ENCODE measurements at regions not wholly inside any gene's neighbourhood (a gene's known extent, or its start where the extent isn't known, plus 50 kb on each side); places are given as distances from the start of the nearest gene placed in this dataset.
A peak's percentile ranks its signal among the peaks of the same experiment; 100 is the strongest.
"Not testable (repeated sequence)": the region's sequence is repeated elsewhere in the genome, so short reads cannot be mapped to it uniquely, and the experiment has no call there.

DNA sequence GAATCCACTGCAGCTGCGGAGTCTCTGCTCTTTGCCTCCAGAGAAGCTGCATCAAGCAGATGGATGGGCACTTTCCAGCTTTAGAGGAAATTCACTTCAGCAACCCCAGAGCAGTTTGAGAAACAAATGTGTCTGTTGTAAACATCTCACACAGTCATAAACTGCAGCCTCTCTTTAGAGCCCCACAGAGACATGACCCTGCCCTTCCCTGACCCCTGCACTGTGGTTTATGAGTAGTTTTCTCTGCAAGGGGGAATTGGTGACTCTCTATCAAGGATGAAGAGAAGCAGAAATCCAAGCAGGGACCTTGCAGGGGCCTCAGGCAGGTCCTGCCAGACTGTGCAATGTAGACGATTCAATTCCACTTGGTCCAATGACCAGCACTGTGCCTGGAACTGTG, 160.2 kb downstream of the SH2D4B start:
- no peak for DNase-seq (ENCODE audit: low read depth)

DNA sequence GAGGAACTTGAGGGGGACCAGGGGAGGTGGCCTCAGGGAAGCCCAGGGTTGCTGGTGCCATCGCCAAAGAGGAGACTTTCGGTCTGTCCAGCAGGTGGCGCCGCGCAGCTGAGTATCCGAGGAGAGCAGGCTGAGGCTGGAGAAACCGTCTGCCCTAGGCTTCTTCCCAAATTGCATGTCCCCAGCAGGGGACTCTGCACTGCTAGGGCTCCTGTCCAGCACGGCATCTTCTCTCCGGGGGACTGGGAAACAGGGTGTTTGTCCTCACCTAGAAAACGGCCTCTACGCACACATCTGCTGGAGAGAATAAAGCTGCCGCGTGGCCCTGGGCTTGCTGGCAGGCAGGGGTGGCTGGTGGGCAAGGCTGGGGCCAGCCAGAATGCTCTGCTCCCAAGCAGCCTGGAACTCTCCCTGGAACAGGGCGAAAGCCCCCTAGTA, 161.9 kb downstream of the SH2D4B start:
- DNase-seq (ENCODE audit: low read depth) = peak; percentile 24

DNA sequence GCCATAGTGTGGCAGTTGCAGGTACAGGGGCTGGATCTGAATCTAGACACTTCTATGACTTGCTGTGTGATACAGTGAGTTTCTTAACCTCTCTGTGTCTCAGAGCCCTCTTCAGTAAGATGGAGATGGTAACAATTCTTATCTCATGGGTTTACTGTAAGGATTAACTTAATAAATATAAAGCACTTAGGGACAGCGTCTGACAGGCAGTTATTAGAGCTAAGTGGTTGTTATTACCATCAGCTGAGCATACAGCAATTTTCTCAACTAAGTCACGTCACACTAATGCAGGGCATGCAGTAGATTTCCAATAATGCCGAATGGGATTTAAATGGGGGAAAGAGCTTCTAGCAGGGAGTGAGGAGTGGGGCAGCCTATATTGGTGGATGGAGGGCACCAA, 162.6 kb downstream of the SH2D4B start:
- no peak for DNase-seq (ENCODE audit: low read depth)

DNA sequence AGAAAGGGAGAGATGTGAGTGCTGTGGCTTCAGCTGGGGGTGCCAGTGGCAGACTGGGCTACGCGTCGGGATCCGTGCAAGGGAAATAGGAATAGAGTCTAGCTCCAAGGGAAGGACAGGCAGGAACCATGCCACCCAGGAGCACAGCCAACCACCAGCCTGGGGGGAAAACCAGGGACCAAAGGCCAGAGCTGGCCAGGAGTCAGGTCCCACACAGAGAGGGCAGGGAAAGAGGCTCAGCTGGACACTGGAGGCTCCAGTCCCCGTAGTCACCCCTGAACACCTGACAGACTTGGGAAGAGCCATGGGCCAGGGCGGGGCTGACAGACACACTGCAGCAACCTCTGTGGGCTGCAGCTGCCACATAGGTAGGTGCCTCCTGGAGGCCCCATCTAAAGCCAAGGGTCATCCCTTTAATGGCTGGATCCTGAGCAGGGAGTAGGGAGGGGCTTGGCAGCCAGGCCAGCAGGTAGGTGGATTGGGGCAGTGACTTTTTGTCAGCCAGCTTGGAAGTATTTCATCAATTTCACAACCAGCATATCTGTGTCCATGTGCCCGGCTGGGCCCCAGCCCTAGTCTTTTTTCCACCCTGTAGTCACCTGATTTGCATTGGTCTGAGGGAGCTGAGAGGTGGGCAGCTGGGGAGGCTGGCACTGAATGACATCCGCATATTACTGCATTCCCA, 163.2 kb downstream of the SH2D4B start:
- DNase-seq (ENCODE audit: low read depth) = no peak

DNA sequence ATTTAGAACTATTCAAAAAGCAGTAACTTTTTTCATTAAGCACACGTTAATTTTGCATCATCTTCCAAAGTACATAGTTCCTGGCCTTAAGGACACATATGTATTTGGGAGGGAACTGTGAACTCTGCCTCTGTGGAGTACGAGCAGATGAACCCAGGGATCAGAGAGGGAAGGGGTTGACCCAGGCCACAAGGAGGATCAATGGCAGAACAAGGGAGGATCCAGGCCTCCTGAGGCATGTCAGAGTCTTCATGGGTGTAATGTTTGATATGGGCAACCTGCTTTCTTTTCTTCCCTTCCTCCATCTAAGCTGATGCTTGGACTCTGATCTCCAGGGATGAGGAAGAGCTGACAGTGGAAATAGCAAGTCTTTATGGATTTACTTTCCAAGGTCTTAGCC, 164.0 kb downstream of the SH2D4B start:
- DNase-seq (ENCODE audit: low read depth) = no peak

DNA sequence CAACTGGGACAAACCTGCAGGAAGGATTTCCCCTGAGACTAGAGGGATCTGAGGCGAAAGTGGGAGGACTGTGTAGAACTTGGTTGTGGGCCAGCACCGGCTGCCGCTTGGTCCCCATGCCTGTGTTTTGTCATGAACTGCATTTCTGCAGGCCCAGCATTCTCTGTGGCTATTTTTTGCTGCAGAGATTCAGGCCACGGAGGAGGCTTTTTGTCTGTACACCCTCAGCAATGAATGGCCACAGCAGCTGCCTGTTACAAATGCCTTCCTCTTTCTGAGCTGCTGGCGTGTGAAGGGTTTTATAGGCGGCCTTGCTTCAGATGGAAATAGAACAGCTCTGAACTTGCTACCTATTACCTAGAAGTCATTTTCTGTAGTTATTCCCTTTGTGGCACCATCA, 164.4 kb downstream of the SH2D4B start:
- no peak for DNase-seq (ENCODE audit: low read depth)

DNA sequence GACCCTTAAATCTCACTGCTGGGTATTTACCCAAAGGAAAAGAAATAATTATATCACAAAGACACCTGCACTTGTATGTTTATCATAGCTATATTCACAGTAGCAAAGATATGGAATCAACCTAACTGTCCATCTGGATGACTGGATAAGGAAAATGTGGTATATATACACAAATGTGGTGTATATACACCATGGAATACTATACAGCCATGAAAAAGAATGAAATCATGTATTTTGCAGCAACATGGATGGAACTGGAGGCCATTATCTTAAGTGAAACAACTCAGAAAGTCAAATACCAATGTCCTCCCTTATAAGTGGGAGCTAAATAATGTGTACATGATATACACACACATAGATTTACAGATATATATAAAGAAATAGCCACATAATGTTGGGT, 168.2 kb downstream of the SH2D4B start:
- no peak for DNase-seq (ENCODE audit: low read depth)

DNA sequence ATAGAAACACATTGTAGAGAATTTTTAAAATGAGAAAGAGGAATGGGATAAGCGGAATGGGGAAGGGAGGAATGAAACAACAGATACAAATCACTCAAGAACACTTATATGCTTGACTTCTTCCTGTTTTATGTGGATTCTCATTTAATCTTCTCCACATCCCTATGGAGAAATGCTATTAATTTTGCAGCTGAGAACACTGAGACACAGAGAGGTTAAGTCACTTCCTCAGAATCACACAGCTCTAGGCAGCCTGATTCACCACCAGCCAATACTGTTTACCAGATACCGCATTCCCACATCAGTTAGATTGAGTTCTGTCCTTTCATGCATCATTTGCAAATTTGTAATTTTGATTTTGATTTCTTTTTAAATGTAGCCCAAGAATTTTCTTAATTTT, 170.5 kb downstream of the SH2D4B start:
- DNase-seq (ENCODE audit: low read depth) = no peak

DNA sequence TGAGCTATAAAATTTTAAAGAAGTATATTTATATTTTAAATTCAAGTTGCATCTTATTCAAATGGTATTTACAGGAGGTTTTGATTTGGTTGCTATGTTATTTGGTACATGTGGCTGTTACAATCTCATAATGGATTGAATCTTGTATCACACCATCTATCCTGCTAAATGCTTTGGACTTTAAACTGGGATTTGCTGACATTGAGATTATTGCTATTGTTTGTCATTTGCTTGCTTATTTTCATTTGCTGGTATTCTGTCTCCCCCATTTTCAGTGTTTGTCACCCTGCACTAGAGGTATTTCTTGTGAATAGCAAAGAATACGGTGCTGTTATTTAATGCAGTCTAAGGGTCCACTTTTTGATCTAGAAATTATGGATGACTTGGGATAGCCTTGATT, 171.1 kb downstream of the SH2D4B start:
- DNase-seq (ENCODE audit: low read depth) = no peak

DNA sequence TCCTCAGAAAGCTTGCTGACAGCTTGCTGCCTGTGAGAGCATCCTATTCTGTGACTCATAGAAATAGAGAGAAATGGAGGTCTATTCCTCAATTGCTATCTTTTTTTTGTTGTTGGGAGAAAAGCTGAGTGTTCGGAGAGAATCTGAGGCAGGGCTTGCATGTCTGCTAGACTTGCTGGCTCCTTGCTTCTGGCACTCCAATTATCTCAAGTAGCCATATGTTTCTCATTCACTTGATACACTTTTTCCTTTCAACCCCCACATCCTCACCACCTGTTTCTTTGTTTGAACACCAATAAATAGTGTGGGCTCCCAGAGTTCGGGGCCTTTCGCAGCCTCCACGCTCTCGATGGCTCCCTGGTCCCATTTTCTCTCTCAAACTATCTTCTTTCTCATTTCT, 172.2 kb downstream of the SH2D4B start:
- no peak for DNase-seq (ENCODE audit: low read depth)

DNA sequence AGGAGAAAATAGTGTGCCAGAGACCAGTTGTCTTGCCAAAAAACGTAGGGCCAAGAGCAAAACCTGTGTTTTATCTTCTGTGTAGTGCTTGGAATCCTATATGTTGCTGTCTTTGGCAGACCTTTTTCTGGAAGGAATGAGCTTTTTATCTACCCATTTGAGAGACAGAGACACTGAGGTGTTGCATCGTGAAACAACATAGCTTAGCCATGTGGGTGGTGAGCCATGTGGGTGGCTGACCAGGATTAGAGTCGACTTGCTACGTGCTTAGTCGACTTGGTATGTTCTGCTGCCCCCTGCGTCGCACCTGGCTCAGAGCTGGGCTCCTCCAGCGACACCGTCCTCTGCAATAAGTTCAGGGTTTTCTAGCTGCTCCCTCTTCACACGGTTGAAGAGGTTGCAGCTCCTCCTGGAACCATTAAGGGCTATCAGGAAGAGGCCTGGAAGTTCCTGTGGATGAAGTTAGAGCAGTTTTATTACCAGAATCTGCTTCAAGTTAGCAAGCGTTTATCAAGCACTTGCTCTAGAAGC, 175.8 kb downstream of the SH2D4B start:
- DNase-seq (ENCODE audit: low read depth) = no peak

DNA sequence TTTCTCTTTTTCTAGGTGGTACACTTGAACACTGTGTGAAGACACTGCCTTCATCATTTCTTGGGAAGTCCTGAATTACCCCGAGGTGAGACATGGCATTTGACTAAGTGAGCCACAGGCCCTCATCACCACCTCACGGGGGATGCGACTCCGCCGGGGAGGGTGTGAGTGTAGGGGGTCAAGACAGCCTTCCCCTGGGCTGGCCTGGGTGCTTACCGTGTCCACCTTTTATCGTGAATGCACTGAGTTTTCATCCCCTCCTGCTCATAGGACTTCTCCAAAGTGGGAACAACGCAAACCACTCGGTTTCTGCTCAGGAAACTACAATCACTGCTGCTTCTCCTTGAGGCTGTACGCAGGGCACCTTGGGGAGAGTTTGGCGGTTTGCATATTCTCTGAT, 176.9 kb downstream of the SH2D4B start:
- DNase-seq (ENCODE audit: low read depth) = no peak

DNA sequence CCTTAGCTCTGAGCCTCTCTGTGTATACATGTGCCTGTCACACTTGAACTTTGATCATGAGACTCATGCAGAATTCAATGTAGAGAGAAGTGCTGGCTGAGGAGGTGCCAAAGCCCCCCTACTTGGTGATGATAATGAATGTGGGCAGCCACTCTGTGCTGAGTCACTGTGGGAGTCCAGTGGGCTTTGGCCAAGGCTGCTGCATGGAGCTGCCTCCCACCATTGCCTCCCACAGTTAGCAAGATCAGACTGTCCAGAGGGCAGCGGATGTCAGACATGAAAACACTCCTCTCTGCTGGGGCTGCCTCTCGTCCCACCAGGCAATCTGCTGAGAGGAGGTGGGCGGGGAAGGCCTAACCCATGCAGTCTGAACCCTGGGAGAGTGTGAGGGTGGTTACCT, 180.3 kb downstream of the SH2D4B start:
- no peak for DNase-seq (ENCODE audit: low read depth)

DNA sequence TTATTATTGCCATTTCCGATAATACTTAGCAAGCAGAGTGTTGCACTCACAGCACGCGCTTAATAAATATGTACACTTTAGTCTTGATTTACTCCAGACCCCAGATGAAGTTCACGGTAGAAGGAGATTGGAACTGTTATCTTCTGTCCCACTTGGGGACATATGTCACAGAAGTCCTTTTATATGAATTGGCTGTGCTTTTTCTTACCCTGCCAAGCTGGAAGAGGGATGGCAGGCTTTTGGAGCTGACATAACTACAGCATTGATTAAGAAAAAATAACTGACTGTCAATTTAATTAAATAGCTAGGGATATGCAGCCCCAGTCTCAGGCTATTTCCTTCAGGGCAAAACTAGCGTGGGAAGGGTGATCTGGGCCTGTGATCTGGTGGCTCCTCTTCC, 182.2 kb downstream of the SH2D4B start:
- DNase-seq (ENCODE audit: low read depth) = no peak

DNA sequence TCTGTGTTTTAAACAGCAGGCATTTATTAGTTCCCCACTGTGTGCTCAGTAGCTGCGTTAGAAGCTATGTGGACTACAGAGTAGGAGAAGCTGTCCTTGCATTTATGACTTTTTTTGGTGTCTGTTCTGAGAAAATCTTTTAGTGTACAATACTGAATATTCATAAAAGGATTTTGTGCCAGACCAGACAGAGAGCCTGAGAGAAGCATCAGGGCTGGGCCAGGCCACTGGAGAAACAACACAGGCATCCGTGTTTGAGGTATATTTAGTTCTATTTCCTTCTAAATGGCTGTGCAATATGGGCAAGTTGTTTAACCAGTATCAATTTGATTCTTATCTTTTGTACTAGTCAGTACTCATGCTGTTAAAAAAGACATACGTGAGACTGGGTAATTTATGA, 182.8 kb downstream of the SH2D4B start:
- DNase-seq (ENCODE audit: low read depth) = no peak

DNA sequence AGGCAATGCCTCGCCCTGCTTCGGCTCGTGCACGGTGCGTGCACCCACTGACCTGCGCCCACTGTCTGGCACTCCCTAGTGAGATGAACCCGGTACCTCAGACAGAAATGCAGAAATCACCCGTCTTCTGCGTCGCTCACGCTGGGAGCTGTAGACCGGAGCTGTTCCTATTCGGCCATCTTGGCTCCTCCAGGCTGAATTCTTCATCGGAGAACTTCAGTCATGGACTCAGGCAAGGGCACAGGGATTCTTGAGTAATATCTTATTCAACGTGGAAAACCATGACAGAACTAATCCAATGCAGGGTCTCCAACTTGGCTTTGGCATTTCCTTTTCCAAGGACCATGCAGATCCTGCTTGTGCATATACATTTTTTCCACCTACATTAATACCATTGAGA, 190.7 kb downstream of the SH2D4B start:
- DNase-seq (ENCODE audit: low read depth) = not testable (repeated sequence)

DNA sequence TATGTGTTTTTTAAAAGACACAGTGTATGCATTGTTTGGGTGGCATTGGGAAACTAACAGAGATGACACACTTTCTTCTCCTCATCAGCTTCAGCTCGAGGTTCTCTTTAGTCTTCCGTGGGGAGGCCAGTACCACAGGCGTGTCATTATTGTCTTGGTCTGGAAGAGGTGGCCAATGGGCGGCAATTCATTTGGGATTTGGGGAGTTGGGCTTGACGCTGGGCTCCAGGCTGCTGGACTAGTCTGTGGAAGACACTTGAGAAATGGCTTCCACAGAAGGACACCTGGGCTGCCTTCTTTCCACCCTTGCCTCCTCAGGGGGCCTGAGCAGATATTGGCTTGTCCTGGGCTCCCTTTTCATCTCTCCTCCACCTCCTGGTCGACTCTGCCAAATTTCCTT, 192.2 kb downstream of the SH2D4B start:
- DNase-seq (ENCODE audit: low read depth) = no peak

DNA sequence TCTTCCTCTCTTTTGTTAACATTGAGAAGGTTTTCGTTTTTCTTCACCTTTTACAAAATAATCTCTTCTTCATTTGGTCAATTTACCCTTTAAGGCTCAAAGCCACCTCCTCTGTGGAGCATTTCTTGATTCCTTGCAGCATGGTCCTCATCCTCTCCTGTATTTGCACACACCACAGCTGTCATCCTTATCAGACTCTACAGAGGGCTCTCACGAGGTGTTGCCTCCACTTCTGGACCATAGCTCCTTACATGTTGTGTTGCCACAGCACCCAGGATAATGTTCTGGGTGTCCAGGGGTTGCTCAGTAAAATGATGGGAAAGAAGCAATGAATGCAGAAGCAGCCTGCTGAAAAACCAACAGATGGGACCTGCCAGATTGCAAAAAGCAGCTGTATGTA, 192.8 kb downstream of the SH2D4B start:
- no peak for DNase-seq (ENCODE audit: low read depth)

DNA sequence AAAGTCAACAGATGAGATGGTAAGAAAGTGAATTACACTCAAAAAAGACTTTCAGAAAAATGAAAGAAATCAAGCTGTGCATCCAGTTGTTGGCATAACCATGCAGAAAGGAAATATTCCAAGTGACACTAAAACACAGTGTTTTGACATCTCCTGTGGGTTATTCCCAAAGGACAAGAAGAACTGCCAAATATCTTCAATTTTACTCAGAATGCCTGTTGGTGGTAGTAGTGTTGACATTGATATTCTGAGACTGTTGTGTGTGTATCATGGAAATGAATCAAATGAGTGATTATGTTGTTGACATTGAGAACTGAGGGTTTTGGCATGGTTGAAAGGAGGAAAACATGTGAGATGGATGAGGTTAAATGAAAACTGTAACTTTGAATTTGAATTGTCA, 196.9 kb downstream of the SH2D4B start:
- no peak for DNase-seq (ENCODE audit: low read depth)

DNA sequence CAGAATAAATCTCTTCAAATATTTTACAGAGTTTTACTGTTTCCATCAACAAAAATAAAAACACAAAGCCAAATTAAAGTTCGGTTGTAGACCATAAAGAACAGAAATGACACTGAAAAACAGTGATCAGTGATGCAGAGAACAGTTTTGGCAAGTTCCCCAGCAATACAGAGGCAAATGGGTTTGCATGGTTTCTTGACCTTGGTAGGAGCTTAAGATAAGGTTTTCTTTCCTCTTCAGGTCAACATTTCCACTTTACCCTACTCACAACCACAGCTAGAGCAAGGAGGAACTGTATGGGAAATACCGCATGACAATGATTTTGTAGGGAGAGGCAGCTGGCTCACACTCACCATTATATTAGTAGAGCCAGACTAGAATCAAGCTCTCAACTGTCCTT, 199.5 kb downstream of the SH2D4B start:
- DNase-seq (ENCODE audit: low read depth) = no peak

DNA sequence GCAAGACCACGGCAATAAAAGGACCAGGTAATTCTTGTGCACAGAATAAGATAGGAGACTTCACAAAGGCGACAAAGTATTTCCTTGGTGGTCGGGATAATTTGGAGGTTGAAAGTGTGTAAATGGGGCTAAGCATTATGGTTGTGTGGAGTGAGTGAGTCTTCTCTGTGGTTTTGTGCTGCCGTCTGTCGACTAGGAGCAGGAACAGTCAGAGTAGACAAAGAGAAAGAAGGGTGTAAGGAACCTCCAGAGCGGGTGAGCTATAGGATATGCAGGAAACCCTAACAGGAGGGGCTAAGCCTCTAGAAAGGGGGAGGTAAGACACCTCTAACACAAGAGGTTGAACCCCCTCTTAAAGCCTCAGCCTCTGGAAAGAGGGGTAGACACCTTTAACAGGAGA, 201.6 kb downstream of the SH2D4B start:
- no peak for DNase-seq (ENCODE audit: low read depth)

DNA sequence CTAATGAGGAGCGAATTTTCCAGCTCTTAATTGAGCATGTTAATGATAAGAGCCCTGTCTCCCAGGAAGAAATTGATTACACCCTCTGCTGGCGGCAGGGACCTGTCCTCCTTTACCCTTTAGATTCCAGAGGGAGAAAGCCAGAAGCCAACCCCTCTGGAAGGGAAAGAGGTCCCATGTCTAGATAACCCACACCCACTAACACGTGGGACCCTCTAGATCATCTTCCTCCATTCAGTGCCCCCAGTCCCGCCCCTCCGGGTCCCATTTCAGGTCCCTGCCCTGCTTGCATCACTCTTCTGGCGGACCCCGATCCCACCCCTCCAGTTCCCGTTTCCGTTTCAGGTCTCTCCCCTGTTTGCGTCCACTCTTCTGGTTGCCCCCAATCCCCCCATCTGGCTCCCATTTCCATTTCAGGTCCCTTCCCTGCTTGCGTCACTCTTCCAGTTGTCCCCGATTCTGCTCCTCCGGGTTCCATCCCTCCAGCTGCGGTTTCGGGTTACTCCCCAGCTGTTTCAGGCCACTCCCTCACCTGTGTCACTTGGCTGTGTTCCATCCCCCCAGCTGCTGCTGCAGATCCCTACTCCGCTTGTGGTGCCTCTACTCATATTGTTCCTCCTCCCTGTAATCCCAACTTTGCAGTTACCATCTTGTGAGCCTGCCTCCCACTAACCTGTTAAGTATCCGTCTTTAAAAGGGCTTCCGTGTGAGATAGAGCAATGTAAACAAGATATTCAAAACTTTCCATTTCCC, 202.4 kb downstream of the SH2D4B start:
- DNase-seq (ENCODE audit: low read depth) = no peak

DNA sequence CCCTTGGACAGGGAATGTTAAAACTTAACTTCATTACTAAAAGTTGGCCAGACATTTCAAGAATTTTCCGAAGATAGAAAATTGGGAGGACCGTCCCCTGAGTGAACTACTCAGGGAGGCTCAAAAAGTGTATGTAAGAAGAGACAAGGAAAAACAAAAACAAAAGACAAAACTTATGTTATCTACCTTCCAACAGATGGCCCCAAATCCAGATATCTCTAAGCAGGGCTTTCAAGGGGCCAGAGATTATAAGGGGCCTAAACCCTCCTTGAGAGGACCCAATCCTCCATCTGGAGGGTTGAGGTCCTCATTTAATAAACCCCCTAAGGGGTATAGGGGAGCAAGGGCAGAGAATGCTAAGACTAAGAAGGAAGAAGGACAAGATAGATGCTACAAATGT, 203.6 kb downstream of the SH2D4B start:
- no peak for DNase-seq (ENCODE audit: low read depth)

DNA sequence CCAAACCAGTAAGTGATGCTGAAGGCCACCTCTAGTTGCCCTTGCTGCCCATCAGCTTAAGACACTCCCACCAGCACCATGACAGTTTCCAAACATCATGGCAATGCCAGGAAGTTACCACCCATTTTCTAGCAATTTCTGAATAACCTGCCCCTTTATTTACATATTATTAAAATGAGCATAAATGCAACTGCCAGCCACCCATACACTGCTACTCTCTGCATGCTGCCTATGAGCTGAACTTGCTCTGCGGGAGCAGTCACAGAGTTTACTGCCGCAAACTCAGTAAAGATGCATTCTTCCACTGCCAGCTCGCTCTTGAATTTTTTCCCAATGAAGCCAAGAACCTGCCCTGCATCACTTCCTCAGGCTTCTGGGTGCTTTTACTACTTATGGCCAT, 212.6 kb downstream of the SH2D4B start:
- DNase-seq (ENCODE audit: low read depth) = no peak
